Suprapubic skin (tissue), 4 donors: ENCODE measurements at regions not wholly inside any gene's neighbourhood (a gene's known extent, or its start where the extent isn't known, plus 50 kb on each side); places are given as distances from the start of the nearest gene placed in this dataset.

Source experiments
- EP300 ChIP-seq: sonication (generic); formaldehyde crosslinking; IDR thresholded peaks from one replicate; pipeline ENCODE4 v1.6.1; 2017; ENCODE audit warnings: antibody characterized with exemption
- POLR2A ChIP-seq, 2 donors: fragments of 450-650 bp; IDR thresholded peaks; one replicate each; pipeline ENCODE4 v1.6.1; 2017; ENCODE audit warnings: antibody characterized with exemption in 2 of 2, mild to moderate bottlenecking in 2 of 2, moderate library complexity in 2 of 2
- POLR2AphosphoS5 ChIP-seq, 3 donors: sonication (generic); formaldehyde crosslinking; IDR thresholded peaks; one replicate each; pipeline ENCODE4 v1.6.1; 2017; ENCODE audit warnings: antibody characterized with exemption in 3 of 3
- TF ChIP-seq, protein P1 (sequence below), 2 donors: fragments of 200-600 bp in 1 of 2; fragments of 450-650 bp in 1 of 2; sonication (generic) in 1 of 2; IDR thresholded peaks; one replicate each; pipeline ENCODE4 v1.5.1; 2016 to 2019; ENCODE audit warnings: antibody characterized with exemption in 2 of 2, mild to moderate bottlenecking in 1 of 2, moderate library complexity in 1 of 2

DNA sequence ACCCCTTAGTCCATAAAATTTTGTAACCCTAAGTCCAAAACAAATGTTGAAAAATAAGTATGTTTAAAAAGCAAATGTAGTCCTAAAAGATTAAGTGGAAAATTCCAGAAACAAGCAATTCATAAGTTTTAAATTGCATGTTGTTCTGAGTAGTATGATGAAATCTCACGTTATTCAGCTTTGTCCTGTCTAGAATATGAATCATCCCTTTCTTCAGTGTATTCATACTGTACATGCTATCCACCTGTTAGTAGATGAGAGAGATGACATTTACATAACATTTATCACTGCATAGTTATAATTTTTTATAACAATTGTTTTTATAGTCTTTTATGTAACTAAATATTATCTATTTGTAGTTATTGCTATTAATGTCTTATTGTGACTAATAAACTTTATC is 622.3 kb upstream of the CHORDC1 start:
- TF ChIP-seq, protein P1, sequence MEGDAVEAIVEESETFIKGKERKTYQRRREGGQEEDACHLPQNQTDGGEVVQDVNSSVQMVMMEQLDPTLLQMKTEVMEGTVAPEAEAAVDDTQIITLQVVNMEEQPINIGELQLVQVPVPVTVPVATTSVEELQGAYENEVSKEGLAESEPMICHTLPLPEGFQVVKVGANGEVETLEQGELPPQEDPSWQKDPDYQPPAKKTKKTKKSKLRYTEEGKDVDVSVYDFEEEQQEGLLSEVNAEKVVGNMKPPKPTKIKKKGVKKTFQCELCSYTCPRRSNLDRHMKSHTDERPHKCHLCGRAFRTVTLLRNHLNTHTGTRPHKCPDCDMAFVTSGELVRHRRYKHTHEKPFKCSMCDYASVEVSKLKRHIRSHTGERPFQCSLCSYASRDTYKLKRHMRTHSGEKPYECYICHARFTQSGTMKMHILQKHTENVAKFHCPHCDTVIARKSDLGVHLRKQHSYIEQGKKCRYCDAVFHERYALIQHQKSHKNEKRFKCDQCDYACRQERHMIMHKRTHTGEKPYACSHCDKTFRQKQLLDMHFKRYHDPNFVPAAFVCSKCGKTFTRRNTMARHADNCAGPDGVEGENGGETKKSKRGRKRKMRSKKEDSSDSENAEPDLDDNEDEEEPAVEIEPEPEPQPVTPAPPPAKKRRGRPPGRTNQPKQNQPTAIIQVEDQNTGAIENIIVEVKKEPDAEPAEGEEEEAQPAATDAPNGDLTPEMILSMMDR (IDR thresholded peaks at IDR 0.05), result no peak
- TF ChIP-seq POLR2A (IDR thresholded peaks at IDR 0.05) (no peak), EP300 (no peak), POLR2AphosphoS5 (IDR thresholded peaks at IDR 0.05) (no peak)
